Epithelial cell of proximal tubule (primary cell): ENCODE measurements at regions not wholly inside any gene's neighbourhood (a gene's known extent, or its start where the extent isn't known, plus 50 kb on each side); places are given as distances from the start of the nearest gene placed in this dataset.

Source experiments
- DNase-seq: peaks from one replicate; pipeline ENCODE4 v3.0.0-alpha.2; 2011; ENCODE audit warnings: low read depth
- H3K4me3 ChIP-seq: 2 replicates; pipeline ENCODE4 v1.5.1; 2011; ENCODE audit warnings: low read depth, mild to moderate bottlenecking, low read length
- TF ChIP-seq, protein P1 (sequence below): conservative IDR thresholded peaks from 2 replicates; pipeline ENCODE4 v1.5.1; 2012; ENCODE audit warnings: low read depth, mild to moderate bottlenecking, low read length

DNA sequence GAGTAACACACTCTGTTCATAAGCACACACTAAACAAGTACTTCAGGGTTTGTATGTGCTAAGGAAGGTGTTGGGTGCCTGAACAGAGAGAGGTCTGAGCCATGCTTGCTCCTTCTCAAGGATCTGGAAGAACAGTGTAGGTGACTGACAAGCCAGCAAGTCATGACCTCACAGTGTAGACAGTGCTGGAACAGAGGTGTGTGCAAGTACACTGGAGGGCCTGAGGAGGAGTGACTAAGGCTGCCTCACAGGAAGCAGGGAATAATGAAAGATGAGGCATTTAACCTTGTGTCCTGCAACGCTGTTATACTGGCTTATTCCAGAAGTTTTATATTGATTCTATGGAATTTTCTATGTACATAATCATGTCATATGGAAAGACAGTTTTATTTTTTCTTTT, 83.9 kb downstream of the TMEM174 start:
- TF ChIP-seq, protein P1, sequence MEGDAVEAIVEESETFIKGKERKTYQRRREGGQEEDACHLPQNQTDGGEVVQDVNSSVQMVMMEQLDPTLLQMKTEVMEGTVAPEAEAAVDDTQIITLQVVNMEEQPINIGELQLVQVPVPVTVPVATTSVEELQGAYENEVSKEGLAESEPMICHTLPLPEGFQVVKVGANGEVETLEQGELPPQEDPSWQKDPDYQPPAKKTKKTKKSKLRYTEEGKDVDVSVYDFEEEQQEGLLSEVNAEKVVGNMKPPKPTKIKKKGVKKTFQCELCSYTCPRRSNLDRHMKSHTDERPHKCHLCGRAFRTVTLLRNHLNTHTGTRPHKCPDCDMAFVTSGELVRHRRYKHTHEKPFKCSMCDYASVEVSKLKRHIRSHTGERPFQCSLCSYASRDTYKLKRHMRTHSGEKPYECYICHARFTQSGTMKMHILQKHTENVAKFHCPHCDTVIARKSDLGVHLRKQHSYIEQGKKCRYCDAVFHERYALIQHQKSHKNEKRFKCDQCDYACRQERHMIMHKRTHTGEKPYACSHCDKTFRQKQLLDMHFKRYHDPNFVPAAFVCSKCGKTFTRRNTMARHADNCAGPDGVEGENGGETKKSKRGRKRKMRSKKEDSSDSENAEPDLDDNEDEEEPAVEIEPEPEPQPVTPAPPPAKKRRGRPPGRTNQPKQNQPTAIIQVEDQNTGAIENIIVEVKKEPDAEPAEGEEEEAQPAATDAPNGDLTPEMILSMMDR: no peak
- H3K4me3 ChIP-seq: no peak overlapping the region
- no peak for DNase-seq

DNA sequence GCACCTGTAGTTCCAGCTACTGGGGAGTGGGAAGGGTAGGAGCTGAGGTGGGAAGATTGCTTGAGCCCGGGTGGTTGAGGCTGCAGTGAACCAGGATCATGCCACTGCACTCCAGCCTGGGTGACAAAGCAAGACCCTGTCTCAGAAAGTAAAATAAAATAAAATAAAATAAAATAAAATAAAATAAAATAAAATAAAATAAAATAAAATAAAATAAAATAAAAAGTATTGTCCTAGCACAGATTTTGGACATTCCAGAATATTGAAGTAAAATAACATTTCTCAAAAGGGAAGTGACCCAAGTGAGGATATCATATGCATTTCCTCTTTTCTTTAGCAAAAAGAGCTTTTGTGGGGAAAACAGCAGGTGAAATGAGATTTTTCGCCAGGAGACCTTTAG, 83.5 kb downstream of the TMEM174 start:
- DNase-seq: no peak
- TF ChIP-seq, protein P1: no peak
- no peak overlapping the region for H3K4me3 ChIP-seq

GRCh38 chr5:73256012-73256411, 83.0 kb downstream of the TMEM174 start:
- TF ChIP-seq, protein P1: no peak
- H3K4me3 ChIP-seq: no peak overlapping the region
- no peak for DNase-seq

DNA sequence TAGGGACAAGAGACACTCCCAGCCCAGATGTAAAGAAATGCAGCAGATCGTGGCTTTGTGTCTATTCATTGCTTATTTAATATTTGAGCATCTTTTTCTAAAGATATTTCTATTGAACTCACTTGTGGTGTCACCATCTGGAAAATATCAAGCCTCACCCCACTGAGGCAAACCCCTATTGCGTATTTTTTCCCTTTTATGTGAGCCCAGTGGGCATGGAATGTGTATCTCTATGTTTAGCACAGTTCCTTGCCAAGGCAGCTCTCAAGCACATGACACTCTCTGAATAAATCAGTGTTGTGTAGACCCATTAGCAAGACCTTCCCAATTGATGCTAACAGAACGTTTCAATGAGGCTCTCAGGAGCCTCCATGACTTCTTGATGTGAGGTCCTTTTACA, 81.6 kb downstream of the TMEM174 start:
- TF ChIP-seq, protein P1: no peak
- DNase-seq: no peak
- H3K4me3 ChIP-seq: no peak overlapping the region

GRCh38 chr5:73253047-73253660, 80.2 kb downstream of the TMEM174 start:
- TF ChIP-seq, protein P1: no peak
- H3K4me3 ChIP-seq: no peak overlapping the region
- no peak for DNase-seq

- no peak for DNase-seq
- H3K4me3 ChIP-seq: no peak overlapping the region
- TF ChIP-seq, protein P1: no peak
These were observed 77.7 kb downstream of the TMEM174 start for GRCh38 chr5:73250645-73251044.

DNA sequence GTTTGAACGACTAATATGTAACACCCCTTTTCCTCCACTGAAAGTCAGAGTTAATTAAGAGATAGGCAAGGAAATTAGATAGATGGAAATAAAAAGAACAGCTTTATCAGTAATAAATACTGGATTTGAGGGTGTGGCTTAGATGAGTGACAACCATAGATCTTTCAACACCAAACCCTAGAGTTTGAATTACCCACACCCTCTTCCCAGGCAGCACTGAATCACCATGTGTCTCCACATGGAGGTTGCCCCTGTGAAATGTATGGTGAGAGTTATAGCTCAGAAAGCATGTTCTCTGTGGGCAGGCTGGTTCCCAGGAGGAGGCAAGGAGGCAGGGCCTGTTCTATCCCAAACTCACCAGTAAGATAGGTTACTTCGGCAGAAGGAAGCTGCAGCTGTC, 69.7 kb downstream of the TMEM174 start:
- no peak for DNase-seq
- TF ChIP-seq, protein P1: no peak
- H3K4me3 ChIP-seq: no peak overlapping the region
